ENCODE measurements at regions not wholly inside any gene's neighbourhood (a gene's known extent, or its start where the extent isn't known, plus 50 kb on each side); places are given as distances from the start of the nearest gene placed in this dataset.

DNA sequence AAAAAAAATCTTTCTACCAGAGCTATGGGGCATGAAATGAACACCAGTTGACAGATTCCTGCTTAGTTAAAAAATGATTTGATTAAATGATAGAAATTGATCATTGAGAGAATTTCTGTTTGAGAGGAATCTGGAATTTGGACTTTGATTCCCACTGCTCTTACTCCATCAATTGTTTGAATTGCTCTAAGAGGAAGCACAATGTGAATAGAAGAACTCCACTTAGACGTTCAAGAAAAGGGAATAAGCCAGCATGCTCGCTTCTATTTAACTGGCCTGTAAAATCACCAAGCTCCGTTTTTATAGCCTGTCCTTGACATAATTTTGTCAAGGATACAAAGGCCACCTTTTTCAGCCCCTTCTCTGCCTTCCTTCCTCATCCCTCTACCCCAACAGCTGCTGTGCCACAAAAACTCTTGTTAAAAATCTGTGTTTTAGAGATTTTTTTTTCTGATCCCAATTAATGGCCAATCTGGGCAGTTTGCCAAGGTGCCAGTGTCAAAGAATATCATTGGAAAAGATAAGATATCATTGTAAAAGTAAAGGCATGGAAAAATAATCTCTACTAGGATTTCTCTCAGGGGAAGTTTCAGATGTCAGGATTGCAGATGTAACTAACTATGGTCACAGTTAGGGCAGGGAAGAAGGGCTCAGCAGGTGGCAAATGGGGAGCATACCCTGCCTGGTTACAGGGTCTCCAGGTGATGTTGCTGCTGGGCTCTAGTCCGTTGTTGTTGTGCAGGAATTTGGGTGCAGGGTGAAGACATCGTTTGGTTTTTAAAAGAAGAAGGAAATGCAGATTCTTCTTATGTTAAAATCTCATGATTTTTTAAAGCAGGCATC is 301.8 kb upstream of the PDZRN3 start:
- no peak for DNase-seq

DNA sequence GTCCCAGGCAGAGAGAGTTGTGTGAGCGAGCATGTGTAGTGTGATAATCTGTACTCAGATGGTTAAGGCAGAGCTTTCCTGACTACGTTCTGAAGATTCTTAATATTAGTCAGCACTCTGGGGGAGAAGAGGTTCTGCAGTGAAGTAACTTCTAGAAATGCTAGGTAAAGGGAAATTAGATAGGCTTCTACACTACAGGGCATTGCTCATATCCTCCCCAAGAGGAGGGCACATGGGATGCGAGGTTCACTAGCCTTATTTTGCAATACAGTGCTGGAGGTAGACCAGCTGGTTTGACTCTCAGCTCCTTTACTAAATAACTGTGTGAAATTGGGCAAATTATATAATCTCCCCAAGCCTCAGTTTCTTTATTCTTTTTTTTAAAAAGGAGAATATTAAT is 300.3 kb upstream of the PDZRN3 start:
- no peak for DNase-seq

DNA sequence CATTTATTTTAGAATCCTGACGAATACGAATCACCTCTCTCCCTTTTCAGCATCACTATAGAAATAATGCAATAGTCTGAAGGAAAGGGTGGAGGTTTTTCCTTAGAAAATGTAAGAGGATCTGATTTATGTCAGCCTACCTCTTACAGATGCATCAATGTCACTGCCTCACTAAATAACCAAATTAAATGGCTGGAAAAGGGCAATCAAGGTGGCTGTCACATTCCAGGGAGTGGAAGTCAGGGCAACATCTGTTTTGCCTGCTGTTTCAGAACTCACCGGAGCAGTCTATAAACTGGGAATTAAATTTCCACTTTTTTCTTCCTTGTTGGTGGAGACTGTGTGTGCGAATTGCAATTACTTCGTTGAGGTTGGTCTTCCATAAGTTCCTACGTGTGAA is 299.3 kb upstream of the PDZRN3 start:
- DNase-seq, result no peak

GRCh38 chr3:73917643-73918042 is 292.9 kb upstream of the PDZRN3 start:
- no peak for DNase-seq

DNA sequence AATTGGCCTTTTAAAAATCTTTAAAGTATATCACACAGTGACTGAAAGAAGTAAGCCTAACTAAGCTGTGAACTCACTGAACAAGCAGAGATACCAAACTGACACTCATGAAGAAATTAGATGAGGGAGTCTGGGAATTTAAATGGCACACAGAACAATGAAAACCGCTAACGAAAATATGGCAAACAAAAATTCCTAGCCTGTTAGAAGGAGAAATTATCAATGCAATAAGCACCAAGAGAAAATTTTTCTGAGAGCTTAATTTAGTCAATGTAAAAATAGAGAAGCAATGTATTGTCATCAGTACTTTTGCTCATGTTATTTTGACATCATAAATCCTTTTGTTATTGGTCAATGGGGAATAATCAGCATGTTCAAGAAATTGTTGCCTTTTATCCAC is 291.1 kb upstream of the PDZRN3 start:
- no peak for DNase-seq

DNA sequence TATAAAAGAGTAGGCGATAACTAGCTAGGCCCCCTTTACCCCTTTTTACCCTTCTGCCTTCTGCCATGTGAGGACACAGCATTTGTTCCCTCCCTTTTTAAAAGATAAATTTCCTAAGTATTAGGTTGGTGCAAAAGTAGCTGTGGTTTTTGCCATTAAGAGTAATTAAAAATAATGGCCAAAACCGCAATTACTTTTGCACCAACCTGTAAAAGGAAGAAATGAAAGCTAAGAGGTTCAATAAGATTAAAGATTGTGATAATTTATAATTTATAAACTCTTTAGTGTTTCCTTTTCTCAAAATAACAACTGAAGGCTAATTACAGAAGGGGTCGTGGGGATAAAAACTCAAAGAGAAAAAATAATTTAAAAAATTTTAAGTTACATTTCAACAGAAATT is 283.5 kb upstream of the PDZRN3 start:
- DNase-seq, result no peak

DNA sequence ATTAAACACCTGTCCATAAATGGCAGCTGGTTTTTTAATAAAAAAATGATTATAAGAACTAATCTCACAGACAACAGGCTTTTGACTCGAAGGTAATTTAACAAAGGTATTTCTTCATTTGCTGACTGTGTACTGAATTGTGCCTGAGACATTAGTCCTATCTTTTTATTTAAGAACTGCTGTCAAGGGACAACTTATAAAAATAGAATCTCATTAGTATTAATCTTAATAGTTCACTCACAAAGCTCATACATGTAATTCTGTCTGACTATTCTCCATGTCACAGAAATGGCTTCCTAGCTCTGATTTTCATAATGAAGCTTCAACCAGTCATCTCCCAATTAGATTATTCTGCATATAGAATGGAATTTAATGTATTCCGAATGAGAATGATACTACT is 276.9 kb upstream of the PDZRN3 start:
- DNase-seq, result no peak

DNA sequence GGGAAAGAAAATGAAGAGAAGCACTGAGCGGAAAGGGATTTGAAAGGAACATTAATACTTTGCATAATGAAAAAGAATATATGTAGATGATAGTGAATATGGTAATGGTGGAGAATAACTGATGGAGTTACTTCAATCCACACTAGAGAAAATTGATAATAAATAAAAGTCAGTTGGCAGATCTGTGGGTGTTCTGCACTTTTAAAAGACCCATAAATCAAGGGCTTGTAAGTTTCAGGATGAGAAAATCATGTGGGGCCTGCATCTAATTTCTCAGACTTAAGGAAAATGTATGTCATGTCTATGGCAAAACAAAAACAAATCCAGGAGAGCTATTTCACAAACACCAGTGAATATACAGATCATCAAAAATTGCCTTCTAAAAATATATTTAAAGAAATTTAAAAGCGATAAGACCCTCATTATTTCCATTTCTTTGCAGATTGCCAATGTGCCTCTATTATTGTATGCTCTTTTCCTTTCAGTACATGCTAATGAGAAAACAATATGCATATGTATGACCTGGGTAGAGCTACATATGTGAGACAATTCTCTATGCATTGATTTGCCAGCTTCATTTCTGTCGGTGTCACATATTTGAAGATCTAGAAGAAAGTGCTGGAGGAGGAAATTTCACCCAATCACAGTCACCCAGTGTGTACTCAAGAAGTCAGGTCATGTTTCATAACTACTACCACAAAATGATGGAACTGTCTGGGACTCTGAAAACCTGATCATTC is 269.9 kb upstream of the PDZRN3 start:
- no peak for DNase-seq

GRCh38 chr3:73893089-73893488 is 268.3 kb upstream of the PDZRN3 start:
- DNase-seq, result no peak

DNA sequence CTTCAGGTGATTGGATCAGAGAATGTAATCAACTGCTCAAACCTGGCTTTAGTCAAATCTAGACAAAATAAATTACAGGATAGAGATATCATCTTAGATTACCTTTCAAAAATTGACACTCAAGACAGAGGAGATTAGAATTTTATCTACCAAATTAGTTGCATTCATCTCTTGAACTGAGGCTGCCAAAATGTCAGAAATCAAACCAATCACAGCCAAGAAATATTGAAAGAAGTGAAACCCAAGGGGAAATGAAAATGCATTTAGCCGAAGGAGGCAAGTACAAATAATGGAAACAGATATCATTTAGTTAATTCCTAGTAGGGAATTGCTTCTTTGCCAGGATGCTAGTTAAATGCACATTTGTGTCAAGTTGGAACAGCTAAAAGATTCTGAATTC is 261.1 kb upstream of the PDZRN3 start:
- no peak for DNase-seq

DNA sequence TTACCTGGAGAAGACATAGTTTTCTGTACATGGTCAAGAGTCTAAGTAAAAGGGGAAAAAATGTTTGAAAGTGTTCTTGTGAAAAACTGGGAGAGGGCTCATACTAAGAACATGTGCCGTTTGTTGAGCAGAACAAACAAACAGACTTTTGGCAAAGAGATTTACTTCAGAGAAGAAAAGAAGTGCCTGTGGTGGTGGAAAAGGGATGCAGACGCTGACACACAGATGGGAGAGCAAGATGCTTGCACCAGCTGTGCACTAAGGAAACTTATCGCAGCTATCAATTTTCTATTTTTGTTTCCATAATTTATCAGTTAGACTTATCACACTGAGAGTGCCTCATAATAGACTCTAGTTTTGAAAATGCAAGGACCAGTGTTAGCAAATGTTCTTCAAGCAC is 259.6 kb upstream of the PDZRN3 start:
- no peak for DNase-seq

GRCh38 chr3:73883497-73883896 is 258.8 kb upstream of the PDZRN3 start:
- no peak for DNase-seq

DNA sequence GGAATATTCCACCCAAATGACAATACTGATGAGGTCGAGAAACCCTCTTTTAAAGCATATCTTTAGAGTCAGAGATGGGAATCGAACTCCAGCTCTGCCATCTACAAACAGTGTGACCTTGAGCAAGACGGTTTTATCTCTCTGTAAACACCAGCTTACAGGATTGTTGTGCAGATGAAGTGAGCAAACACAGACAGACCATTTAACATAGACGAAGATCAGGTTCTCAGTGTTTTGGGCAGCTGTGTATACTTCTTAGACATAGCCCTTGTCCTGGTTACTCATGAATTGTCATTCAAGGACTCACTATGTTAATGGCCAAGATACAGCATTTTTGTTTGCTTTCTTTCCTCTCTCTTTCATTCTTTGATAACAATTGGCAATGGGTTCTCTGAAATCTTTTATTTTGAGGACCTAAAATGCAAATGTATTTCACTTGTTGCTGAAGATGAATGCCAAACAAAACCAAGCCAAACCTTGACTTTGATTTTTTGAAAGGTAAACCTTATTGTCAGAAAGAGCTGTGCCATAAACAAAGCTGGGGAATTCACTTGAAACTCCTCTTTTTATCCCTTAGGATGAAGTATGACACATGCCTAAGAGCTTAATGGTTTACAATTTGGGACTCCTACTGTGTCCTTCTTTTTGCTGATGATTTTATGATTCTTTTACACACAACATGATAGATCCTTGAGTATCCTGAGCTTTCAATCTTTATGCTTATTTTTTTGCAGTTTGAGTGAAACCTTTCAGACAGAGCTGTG is 250.0 kb upstream of the PDZRN3 start:
- peak; percentile 22 to 27 for DNase-seq

- no peak for DNase-seq
Observed at GRCh38 chr3:73874161-73874560, 249.4 kb upstream of the PDZRN3 start.

- DNase-seq, result no peak
Observed at GRCh38 chr3:73868688-73869315, 244.1 kb upstream of the PDZRN3 start.

DNA sequence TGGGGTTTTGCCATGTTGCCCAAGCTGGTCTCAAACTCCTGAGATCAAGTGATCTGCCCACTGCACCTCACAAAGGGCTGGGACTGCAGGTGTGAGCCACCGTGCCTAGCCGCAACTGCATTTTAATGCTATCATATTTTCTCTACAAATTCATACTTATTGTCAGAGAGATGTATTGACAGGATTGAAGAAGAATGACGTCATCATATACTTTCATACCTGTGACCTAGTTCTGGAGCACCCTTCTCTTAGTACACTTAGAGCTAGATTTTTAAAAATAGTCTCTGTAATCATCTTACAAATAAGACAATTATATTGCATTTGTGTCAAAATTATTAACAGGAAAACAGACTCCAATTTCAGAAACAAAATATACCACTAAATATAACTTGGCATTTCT is 242.8 kb upstream of the PDZRN3 start:
- DNase-seq, result no peak

DNA sequence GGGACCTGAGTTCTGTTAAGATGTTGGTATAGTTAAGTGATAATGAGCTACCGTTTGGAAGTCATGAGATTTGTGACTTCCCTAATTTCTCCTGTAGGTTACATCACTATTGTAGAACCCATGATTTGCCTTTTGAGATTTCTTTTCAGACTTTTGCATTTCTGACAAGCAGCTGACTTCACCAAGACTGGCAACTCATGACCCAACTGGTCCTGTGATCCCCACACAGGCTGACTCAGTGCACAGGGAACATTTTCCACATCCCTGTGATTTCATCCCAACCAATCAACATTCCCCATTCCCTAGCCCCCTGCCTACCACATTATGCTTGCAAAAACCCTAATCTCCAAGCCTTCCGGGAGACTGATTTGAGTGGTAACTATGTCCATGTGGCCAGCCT is 242.1 kb upstream of the PDZRN3 start:
- DNase-seq, result no peak

DNA sequence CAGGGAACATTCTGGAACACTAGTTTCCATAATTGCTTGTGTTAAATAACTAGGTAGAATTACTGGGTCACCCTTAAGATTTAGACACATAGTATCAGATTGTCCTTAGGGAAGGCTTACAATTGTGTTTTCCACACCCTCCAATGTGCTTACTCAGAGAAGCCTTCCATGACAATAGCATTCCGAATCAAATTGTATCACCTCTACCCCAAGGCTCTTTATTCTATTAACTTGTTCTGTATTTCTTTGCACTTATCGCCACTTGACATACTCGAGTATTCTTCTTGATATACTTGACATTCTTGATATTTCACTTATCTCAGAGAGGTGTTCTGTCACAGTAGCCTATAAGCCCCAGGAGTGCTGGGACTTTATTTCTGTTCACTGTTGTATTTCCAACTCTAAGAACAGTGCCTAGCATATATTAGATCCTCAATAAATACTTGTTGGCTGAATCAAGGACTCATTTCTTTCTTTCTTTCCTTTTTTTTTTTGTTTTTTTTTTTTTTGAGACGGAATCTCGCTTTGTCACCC is 238.9 kb upstream of the PDZRN3 start:
- DNase-seq, result no peak

DNA sequence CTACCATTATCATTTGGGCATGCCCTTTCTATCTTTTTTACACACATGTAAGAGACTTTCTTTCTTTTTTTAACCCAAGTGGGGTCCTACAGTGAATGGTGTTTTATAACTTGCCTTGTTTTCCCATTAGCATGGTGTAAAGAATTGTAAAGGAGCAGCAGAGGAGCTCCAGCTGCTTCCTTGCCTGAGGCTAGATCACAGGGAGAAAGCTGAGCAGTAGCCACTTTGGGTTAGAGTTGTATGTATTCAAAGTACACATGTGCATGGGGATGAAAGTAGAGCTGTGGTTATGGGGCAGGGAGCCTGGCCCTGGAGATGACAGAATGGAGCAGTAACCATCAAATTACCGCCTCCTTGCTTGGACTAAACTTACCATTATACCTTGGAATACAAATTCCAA is 231.1 kb upstream of the PDZRN3 start:
- DNase-seq, result no peak

GRCh38 chr3:73848173-73848906 is 223.6 kb upstream of the PDZRN3 start:
- peak in 1 of 2 experiments; percentile 0 for DNase-seq

DNA sequence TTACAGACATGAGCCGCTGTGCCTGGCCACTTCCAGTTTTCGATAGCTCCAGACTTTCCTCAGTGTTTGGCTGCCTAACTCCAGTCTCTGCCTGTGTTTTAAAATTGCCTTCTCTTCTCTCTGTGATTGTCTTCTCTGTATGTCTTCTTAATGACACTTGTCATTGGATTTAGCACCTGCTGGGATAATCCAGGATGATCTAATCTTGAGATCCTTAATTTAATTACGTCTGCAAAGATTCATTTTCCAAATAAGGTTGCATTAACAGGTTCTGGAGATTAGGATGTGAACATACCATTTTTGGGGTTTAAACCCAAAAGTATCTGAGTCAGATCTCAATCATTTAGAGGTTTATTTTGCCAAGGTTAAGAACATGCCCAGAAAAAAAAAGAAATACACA is 222.2 kb upstream of the PDZRN3 start:
- no peak for DNase-seq

DNA sequence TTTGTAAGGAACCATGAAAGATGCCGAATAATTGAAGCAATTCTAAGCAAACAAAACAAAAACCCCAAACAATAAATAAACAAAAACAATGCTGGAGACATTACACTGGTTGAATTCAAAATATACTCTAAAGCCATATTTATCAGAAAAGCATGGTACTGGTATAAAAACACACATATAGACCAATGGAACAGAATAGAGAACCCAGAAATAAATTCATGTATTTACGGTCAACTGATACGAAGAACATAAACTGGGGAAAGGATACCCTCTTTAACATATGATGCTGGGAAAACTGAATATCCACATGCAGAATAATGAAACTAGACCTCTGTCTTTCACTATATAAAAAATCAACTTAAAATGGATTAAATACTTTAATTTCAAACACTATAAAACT is 214.3 kb upstream of the PDZRN3 start:
- DNase-seq, result no peak
